GM21825 (cell line): ENCODE measurements at regions not wholly inside any gene's neighbourhood (a gene's known extent, or its start where the extent isn't known, plus 50 kb on each side); places are given as distances from the start of the nearest gene placed in this dataset.
"Not testable (repeated sequence)": the region's sequence is repeated elsewhere in the genome, so short reads cannot be mapped to it uniquely, and the experiment has no call there.

Experiments
- ATAC-seq: cut with Tn5 transposase; IDR thresholded peaks from one replicate; pipeline ENCODE4 v1.9.1; 2021; ENCODE audit warnings: mild to moderate bottlenecking, moderate library complexity; ENCODE audit not compliant: unreplicated experiment

DNA sequence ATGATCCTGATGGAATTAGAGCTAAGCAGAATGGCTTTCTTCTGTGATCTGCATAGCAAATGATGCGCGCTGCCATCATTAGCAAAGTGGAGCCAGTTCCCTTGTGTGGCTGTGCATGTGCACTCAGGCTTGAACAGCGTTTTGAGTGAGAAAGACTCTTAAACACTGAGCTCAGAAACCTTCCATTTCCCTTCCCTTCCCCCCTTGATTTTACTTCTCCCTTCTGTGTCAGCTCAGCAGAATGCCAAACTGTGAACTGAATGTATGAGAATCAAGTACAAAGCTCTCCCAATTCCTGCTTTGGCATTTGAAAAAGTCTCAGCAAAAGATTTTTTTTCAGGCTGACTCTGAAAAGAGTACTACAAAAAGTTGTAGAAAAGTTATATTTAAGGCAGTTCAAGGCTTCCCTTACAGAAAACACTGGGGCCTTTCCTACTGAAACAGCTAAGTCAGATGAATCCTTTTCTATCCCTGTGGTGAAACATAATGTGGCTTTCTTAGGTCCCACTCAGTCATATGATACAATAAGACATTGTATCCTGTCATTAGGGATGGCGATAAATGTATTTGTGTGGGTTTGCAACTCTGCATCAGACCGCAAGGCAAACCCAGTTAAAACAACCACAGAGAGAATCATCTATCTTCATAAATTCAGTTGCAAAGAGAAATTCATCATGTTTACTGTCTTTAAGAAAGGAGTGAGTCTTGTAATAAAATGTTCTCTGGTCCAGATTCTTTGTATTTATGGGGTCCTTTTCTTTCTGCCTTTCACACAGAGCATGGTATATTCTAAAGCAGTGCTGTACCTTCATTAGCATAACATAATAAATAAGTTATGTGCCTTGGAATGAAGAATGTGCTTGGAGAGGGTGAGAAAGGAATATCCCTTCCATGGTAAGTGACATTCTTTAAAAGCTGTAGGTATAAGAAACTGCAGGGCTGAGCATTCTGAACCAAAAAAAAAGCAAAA is 222.6 kb downstream of the CAAP1 start:
- no peak for ATAC-seq

DNA sequence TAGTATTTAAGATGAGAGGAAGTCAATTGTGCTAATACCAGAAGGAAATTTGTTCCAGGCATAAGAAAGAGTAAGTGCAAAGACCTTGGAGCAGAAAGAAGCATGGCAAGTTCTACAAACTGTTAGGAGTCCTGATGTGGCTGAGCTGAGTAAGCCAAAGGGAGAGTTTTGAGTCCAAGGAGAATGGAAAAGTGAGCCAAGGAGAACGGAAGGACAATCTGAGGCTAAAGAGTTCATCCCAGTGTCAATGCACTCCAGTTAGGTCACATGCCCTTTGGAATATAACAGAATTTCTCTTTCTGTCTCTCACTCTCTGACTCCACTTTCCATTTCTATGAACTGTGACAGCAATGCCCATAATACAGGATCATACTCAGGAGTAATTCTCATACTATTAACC is 224.7 kb downstream of the CAAP1 start:
- no peak for ATAC-seq

DNA sequence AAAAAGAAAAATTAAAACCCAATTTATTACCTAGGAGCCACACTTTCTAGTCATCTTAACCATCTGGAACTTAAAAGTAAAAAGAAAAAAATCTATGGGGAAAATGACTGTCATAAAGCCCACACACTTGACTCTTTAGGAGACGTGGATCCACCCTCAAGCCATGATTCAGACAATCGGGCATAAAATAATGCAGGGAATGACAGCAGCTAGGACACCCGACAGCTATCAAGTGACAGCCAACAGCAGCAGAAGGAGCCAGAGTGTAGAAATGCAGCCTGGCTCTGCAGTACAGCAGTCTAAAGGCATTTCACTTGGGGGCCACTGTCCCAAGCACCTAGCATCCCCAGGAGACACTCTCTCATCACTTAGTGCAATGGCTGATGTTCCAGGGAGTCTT is 226.9 kb downstream of the CAAP1 start:
- no peak for ATAC-seq

DNA sequence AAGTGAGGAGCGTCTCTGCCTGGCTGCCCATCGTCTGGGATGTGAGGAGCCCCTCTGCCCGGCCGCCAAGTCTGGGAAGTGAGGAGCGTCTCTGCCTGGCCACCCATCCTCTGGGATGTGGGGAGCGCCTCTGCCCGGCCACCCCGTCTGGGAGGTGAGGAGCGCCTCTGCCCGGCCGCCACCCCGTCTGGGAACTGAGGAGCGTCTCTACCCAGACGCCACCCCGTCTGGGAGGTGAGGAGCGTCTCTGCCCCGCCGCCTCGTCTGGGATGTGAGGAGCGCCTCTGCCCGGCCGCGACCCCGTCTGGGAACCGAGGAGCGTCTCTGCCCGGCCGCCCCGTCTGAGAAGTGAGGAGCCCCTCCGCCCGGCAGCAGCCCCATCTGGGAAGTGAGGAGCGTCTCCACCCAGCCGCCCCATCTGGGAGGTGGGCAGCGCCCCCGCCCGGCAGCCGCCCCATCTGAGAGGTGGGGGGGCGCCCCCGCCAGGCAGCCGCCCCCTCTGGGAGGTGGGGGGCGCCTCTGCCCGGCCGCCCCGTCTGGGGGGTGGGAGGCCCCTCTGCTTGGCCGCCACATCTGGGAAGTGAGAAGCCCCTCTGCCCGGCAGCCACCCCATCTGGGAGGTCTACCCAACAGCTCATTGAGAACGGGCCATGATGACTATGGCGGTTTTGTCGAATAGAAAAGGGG is 228.4 kb downstream of the CAAP1 start:
- ATAC-seq, result not testable (repeated sequence)

DNA sequence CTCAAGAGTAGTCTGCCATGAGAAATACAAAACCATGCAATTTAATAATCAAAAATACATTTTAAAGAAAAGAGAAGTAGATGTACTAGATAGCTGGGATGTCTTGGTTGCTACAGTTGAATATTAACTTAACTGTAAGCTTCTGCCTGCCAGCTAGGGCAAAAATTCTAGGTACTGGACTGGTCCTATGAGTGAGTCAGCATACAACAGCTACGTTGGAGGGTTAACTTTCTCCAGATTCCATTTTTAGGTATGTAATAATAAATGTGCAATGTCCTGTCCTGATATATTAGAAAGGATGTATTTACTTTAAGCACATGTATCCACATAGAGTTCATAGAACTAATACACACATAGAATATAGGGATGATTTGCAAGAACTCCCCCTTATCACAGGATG is 230.1 kb downstream of the CAAP1 start:
- ATAC-seq, result no peak

DNA sequence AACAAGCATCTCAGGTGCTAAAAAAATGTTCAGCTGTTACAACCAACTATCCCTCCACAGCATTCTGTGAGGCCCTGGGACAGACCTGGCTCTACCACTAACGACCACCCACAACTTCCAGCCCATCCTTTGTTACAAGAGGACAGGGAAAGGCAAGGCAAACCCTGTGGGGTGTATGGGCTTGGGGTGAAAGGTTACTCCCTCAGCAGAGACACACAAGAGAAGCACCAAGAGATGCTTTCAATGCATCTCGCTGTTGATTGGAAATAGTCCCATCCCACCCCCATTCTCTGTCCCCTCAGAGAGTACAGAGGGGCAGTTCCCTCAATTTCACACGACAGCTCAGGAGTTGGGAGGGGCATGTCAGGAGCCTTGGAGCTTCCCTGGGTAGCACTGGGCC is 234.1 kb downstream of the CAAP1 start:
- no peak for ATAC-seq

DNA sequence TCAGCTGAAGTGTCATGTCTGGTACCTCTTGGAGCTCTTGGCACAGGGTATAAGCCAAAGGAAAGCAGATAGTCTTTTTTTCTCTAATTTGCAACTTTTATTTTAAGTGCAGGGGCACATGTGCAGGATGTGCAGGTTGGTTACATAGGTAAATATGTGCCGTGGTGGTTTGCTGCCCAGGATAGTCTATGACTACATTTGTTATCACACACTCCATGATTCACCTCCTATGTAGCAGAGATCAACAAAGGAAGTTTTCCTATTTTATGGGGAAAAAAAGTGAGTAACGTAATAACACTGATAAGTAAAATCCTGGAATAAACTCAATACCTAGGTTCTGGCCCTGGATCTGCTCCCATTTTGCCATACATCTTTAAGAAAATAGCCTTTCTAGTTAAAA is 234.6 kb downstream of the CAAP1 start:
- ATAC-seq, result no peak

DNA sequence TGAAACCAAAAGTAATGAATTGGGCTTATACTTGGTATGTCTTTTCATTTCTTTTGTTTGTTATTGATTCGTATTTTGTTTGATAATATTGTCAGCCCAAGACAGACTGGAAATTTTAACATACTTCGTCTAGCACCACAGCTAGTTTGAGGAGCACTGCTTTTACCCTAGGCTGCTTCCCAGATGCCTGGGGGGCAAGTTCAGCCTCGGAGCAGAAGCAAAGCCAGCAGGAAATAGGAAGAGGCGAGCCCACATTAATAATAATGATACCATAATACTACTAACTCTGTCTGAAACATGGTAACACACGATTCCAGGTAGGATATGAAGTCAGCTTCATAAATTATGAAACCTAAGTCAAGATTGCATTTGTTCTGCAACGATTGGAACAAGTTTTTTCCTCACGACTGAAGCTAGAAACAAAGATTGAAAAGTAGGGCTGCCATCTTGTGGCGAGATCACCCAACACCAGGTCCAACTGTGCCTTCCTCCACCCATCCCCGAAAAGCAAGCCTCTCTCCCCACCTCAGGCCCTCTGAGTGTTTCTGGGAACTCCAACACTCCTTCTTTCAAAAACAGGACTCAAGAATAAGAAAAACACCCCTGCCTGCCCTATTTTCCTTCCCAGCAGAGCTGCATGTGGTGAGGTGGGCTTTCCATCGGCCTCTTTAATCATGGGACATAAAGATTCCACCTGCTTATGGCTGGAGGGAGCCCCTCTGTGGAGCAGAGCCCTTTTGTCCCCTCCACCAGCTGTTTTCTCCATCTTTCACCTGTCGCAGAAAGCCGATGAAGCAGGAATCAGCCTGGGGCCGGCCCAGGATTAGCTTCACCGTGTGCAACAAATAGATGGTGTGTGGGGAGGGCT is 236.4 kb downstream of the CAAP1 start:
- no peak for ATAC-seq

DNA sequence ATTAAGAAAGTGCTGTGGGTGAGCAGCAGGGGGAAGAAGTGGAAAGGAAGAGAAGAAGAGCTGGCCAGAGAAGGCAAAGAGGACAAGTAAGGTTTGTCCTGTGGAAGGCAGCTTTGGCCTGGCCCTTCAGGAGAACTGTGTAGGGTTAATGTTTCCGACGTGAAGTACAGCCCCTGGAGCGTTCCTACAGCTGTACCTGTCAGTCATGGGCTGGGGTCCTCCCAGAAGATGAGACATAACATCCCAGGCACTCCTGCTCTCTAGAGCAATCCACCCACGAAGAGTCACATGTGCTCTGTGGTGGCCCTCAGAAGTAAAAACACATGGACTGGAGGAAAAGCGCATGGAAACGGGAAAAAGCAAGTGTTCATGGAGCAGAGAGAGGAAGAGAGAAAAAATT is 237.4 kb downstream of the CAAP1 start:
- no peak for ATAC-seq

DNA sequence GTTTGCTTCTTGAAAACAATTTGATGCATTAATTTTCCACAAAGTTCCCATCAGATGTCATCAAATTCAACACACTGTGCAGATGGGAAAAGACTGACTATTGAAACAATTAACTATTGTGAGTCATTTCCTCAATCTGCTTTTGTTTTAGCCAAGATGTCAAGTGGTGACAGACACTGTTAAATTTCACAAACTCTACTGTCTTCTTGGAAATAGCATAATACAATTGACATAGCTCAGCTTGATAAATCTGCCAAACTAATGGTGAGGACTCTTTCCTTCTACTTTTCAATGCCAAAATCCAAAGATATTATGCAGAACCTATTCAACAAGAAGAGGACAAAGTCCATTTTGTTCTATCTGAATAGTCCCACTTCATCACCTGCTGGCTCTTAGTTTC is 242.3 kb downstream of the CAAP1 start:
- no peak for ATAC-seq

DNA sequence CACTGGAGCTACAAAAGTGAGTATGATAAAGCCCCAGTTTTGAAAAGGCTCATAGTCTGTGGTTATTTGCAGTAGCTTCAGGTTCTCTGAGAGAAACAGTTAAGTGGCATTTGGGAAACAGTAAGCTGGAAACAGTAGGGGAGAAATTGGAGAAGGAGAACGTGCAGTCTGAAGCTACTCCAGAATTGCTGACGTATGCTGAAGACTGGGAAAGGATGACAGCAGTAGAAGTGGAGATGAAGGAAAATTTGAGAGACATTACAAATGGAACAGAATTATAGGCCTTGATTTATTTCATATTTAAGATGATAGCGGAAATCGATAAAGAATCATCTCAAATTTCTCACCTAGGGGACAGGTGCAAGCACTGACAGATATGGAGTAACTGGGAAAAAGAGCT is 248.8 kb downstream of the CAAP1 start:
- no peak for ATAC-seq

DNA sequence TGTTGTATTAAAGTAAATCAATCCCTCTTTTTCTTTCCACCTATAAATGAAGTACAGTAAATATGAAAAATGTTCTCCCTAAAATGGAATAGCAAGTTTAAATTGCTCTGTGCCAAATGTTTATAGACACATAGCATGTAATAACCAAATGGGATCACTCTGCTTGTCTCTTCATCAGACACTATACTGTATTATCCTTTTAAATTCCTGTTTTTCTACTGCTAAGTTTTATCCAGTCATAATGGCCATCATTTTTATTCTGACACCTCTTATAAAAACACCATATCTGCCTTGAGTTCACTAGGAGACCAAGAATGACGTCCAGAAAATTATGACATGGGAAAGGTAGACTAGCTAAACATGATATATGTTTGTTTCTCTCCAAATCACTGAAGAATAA is 252.8 kb downstream of the CAAP1 start:
- ATAC-seq, result no peak

DNA sequence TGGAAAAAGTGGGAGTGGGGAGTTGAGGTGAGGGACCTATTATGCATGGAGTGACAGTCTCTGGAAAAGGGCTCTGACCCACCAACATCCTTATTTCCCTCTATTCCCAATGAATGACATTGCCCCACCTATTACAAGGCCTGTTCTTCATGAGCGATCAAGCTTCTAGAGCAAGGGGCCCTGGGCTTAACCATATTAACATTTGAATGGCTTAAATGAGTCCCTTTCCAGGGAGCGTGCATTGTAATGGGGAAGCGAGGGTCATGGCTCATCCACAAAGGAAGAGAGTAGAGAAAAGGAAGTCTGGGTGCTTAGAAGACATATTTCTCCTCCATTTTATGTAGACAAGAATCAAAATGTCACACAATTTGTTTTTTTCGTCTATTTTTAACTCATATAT is 255.5 kb downstream of the CAAP1 start:
- ATAC-seq, result no peak

DNA sequence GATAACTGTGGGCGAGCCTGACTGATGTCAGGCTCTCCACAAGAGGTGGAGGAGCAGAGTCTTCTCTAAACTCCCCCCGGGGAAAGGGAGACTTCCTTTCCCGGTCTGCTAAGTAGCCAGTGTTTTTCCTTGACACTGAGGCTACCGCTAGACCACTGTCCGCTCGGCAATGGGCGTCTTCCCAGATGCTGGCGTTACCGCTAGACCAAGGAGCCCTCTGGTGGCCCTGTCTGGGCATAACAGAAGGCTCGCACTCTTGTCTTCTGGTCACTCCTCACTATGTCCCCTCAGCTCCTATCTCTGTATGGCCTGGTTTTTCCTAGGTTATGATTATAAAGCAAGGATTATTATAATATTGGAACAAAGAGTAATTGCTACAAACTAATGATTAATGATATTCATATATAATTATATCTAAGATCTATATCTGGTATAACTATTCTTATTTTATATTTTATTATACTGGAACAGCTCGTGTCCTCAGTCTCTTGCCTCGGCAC is 278.7 kb downstream of the CAAP1 start:
- not testable (repeated sequence) for ATAC-seq

DNA sequence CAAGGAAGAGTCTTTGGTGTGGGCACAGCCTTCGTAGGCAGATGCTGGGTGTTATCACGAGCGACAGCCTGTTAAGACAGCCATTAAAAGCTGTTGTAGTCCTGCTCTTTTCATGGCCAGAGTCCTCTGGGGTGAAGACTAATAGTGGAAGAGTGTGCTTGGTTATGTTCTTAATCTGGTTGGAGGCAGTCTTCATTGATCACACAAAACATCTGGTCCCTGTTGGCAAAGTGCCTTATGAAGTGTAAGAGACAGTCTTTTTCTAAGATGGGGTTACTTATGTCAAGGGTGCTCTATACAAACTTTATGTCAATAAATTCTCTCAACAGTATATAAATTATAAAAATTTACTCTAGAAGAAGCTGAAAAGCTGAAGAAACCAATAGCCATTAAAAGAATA is 280.4 kb downstream of the CAAP1 start:
- ATAC-seq, result no peak

DNA sequence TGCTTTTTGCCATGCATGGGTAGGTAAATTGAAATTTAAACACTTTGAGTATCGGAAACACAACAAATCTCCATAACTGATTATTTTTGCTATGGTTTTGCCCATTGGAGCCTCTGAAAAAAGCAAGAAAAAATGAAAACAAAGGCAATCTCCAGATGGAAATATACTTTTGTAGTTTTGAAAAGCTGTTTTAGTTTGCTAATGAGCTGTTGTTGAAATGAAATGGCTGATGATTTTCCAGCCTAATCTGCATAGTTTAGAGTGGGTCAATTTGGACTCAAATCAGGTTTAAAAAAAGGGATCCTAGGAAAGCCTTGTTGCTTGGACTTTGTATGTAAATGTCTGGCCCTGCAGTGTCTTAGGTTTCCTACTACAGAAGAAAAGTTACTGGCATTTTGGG is 285.8 kb downstream of the CAAP1 start:
- no peak for ATAC-seq

DNA sequence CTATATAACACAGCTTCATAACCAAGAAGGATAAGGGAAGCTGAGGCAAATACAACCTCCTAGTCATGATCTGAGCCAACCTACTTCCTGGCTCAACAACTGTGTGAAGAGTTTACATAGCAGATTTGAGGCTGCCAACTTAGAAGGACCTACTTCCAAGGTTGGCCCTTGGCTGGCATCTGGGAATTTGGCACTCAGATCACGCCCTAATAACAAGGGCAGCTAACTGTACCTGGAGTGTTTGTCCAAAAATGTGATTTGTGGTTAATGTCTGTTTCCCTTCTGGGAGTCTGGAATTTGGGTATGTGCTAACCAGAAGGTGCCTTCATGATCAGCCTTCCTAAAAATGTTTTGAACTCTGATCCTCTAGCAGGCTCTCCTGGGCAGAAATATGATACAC is 287.2 kb downstream of the CAAP1 start:
- no peak for ATAC-seq

DNA sequence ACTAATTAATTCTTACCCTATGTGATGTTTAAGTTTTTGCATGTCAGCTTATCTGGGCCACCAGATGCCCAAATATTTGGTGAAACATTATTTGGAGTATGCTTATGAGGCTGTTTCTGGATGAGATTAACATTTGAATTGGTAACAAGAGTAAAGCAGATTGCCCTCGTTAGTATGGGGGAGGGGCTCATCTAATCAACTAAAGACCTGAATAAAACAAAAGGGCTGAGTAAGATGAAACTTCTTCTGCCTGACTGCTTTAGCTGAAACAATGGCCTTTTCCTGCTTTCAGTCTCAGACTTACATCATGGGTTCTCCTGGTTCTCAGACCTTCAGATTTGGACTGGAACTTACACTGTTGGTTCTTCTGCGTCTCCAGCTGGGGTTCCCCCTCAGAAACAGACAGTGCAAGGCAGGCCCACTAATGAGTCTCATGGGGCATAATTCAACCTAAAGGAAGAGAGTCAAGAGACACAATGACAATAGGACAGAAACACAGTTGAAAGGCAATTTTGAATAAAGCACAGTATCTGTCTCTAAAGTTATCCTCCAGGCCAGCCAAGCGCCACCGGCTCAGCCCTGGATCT is 288.4 kb downstream of the CAAP1 start:
- no peak for ATAC-seq

DNA sequence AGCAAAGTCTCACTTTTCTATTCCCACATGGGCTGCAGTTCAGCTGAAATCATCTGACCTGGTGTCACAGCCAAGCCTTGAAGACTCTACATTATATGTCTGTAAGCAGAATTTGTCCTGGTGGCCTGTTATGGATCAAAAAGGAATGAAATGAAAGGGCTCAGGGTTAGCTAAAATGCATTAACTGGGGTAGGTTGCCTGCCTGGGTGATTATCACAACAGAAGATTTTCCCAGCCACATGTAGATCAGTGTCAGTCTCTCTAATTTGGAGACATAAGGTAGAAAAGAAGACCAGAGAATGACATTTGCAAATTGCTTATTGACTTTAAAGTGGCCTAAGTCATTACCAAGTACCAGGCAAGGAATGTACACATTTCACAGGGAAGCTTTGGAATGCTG is 289.0 kb downstream of the CAAP1 start:
- no peak for ATAC-seq

DNA sequence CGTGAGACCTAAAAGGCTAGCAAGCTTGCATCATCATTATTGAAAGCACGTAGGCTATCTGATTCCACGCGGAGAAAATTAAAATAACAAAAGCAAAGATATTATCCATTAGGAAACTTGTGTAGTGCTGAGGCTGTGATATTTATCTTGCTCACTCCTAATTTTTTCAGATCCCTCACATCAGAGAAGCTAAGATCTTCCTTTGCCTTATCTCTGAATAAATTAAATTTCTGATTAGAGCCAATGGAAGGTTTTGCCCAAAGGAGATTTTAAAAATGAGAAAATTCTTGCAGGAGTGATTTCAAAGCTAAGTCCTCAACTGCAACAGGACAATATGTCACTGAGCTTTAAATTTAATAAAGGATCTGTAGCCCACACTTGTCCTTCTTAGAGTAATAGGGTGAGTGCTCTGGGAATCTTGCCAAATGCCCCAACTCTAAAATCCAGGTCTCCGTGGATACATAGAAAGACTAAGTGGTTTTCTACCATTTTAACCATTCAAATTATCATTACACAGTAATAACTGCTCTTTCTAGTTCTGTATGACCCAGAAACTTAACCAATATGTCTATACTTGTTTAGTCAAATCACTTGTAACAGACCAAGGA is 295.0 kb downstream of the CAAP1 start:
- no peak for ATAC-seq
